ENCODE measurements at regions not wholly inside any gene's neighbourhood (a gene's known extent, or its start where the extent isn't known, plus 50 kb on each side); places are given as distances from the start of the nearest gene placed in this dataset.

GRCh38 chr12:131604859-131605258 lies 106.0 kb upstream of the SFSWAP start:
- TF ChIP-seq CTCF (IDR thresholded peaks at IDR 0.05; ENCODE audit: control extremely low read depth, extremely low read depth, low read depth, missing control alignments), result no peak
- DNase-seq (ENCODE audit: extremely low spot score), result no peak
- CTCF ChIA-PET, result interaction anchor here (1.3 to 1.4 kb wide), 2 partner anchors 8 to 12 kb away, joined by 4 to 5 read pairs; no protein-coding TSS in a partner anchor
- POLR2A ChIA-PET, result no interaction called here

GRCh38 chr12:131605304-131605829 lies 105.5 kb upstream of the SFSWAP start:
- no peak for DNase-seq (ENCODE audit: extremely low spot score)
- TF ChIP-seq CTCF (IDR thresholded peaks at IDR 0.05; ENCODE audit: control extremely low read depth, extremely low read depth, low read depth, missing control alignments), result no peak
- POLR2A ChIA-PET, result no interaction called here
- CTCF ChIA-PET, result no interaction called here

- DNase-seq (ENCODE audit: extremely low spot score), result no peak
- CTCF ChIA-PET, result no interaction called here
- POLR2A ChIA-PET, result no interaction called here
- no peak for TF ChIP-seq CTCF (IDR thresholded peaks at IDR 0.05; ENCODE audit: control extremely low read depth, extremely low read depth, low read depth, missing control alignments)
Observed at GRCh38 chr12:131606218-131606901, 104.5 kb upstream of the SFSWAP start.

- DNase-seq (ENCODE audit: extremely low spot score), result peak; percentile 59
- POLR2A ChIA-PET, result no interaction called here
- CTCF ChIA-PET, result interaction anchor here (1.5 kb wide), 1 partner anchor 10 kb away, joined by 3 read pairs; no protein-coding TSS in a partner anchor
- no peak for TF ChIP-seq CTCF (IDR thresholded peaks at IDR 0.05; ENCODE audit: control extremely low read depth, extremely low read depth, low read depth, missing control alignments)
Observed at GRCh38 chr12:131607658-131608447, 103.0 kb upstream of the SFSWAP start.

GRCh38 chr12:131608740-131609690 lies 101.9 kb upstream of the SFSWAP start:
- peak; percentile 72 for DNase-seq (ENCODE audit: extremely low spot score)
- peak; percentile 71 for TF ChIP-seq CTCF (IDR thresholded peaks at IDR 0.05; ENCODE audit: control extremely low read depth, extremely low read depth, low read depth, missing control alignments)
- CTCF ChIA-PET, result interaction anchor here (1.1 to 1.5 kb wide), 3 partner anchors 11 to 19 kb away, joined by 3 read pairs; no protein-coding TSS in a partner anchor
- POLR2A ChIA-PET, result no interaction called here

- CTCF ChIA-PET, result interaction anchor here (1.1 to 1.2 kb wide), 3 partner anchors 12 to 19 kb away, joined by 3 read pairs; no protein-coding TSS in a partner anchor
- POLR2A ChIA-PET, result no interaction called here
- DNase-seq (ENCODE audit: extremely low spot score), result no peak
Observed at GRCh38 chr12:131609762-131610161, 101.1 kb upstream of the SFSWAP start.

More at GRCh38 chr12:131609762-131610161, 101.1 kb upstream of the SFSWAP start:
- no peak for TF ChIP-seq CTCF (IDR thresholded peaks at IDR 0.05; ENCODE audit: control extremely low read depth, extremely low read depth, low read depth, missing control alignments)

All from GM10248 (cell line).